ENCODE measurements at regions not wholly inside any gene's neighbourhood (a gene's known extent, or its start where the extent isn't known, plus 50 kb on each side); places are given as distances from the start of the nearest gene placed in this dataset.

- TF ChIP-seq CTCF (IDR thresholded peaks at IDR 0.05; ENCODE audit: unreplicated experiment) = no peak
- no peaks in the 10 kb centered on the region for H3K9me3 Mint-ChIP-seq (ENCODE audit: low read depth)
- no peak for DNase-seq (ENCODE audit: low spot score, unreplicated experiment)
- H3K27me3 Mint-ChIP-seq = peaks cover 2% of the 10 kb centered on the region
- H3K4me3 Mint-ChIP-seq (ENCODE audit: low read depth) = no peak overlapping the region
- no peak overlapping the region for H3K27ac Mint-ChIP-seq
- no peaks in the 10 kb centered on the region for H3K36me3 Mint-ChIP-seq (ENCODE audit: insufficient read depth)
- no peaks in the 10 kb centered on the region for H3K4me1 Mint-ChIP-seq (ENCODE audit: low read depth)
Measured at GRCh38 chr6:51562198-51562597, 525.2 kb downstream of the PKHD1 start.
